ENCODE measurements at regions not wholly inside any gene's neighbourhood (a gene's known extent, or its start where the extent isn't known, plus 50 kb on each side); places are given as distances from the start of the nearest gene placed in this dataset.
"Not testable (repeated sequence)": the region's sequence is repeated elsewhere in the genome, so short reads cannot be mapped to it uniquely, and the experiment has no call there.

DNA sequence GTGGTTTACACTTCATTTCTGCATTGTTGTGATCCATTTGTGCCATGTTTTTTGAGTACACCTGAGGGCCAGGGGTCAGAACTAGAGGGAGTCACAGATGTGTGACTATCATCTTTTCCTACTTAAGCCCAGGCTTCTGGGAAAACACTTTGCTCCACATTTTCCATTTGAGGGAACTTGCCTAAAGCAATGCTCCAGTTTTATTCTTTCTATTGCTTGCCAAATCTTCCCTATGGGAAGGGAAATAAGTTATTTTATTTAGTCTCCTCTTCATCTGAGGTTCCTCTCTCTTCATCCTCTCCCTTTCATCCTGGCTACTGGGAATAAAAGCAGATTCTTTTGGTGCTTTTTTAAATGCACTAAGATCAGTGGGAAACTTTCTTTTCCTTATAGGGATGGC is 179.9 kb upstream of the PRSS58 start:
- no peak for DNase-seq

DNA sequence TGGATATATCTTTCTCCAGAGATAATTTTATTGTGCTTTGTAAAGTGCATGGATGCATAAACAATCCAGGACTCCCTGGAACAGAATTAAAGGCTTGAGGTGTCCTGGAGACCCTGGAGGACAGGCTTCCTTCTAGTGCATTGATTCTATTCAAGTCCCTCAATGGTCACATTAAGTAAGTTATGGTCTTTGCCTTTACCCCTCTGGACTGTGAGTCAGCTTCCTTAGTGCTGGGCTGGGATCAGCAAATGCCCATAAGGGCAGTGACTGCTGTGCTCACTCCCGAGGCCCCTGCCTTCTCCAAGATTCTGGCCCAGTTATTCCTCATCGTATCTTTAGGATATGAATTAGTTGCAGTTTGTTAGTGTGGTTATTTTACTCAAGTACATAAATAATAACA is 178.7 kb upstream of the PRSS58 start:
- no peak for DNase-seq

DNA sequence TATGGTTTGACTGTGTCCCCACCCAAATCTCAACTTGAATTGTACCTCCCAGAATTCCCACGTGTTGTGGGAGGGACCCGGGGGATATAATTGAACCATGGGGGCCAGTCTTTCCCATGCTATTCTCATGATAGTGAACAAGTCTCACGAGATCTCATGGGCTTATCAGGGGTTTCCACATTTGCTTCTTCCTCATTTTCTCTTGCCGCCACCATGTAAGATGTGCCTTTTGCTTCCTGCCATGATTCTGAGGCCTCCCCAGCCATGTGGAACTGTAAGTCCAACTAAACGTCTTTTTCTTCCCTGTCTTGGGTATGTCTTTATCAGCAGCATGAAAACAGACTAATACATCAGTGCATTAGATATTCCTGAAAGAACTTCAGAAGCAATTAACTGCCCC is 177.7 kb upstream of the PRSS58 start:
- not testable (repeated sequence) for DNase-seq

- no peak for DNase-seq
Measured at GRCh38 chr7:142434666-142435167, 176.9 kb upstream of the PRSS58 start.

DNA sequence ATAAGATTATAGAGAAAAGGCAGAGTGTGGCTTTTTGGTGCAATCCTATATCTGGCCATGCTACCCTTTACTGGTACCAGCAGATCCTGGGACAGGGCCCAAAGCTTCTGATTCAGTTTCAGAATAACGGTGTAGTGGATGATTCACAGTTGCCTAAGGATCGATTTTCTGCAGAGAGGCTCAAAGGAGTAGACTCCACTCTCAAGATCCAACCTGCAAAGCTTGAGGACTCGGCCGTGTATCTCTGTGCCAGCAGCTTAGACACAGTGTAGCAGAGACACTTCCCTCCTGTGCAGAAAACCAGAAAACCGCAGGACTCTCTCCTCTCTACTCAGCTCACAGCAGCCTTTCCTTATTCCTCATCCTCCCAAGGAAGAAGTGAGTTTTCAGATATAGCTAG is 176.3 kb upstream of the PRSS58 start:
- DNase-seq: not testable (repeated sequence)

DNA sequence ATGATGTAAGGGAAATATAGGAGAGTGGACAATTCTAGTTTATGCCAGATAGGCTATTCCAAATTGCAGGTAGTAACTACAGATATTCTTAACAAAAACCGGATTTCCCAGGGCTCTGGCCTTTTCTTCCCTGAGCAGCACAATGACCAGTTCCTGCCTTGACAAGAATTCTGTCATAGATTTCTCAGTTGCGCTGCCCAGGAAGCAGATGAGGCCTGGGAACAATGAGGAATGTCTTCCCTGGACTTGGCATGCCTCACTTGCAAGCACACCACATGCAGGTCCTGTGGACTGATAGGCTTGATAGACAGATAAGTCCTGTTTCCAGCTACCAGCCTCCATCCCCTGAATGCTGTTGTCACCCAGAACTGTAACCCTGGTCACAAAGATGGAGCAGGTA is 174.5 kb upstream of the PRSS58 start:
- DNase-seq: no peak

- DNase-seq: no peak
Measured at GRCh38 chr7:142431491-142431890, 173.6 kb upstream of the PRSS58 start.

DNA sequence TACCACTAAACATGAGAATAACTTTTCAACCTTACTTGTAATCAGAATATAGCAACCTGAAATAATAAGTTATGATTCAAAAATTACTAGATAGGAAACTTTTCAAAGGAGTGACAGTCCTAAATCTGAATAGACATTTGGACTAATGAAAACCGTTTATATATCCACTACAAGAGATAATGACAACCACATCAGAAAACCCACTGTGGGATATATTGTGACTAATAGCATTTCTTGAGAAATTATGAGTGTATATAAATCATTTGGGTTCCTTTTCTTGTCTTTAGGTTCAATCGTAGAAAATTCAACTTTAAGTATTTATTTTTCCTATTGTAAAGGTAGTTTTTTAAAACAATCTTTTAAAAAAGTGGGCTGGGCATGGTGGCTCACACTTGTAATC is 170.2 kb upstream of the PRSS58 start:
- DNase-seq: no peak

- DNase-seq: no peak
Measured at GRCh38 chr7:142425281-142425680, 167.4 kb upstream of the PRSS58 start.

- DNase-seq: no peak
Measured at GRCh38 chr7:142422621-142423020, 164.8 kb upstream of the PRSS58 start.

- no peak for DNase-seq
Measured at GRCh38 chr7:142420554-142421362, 162.9 kb upstream of the PRSS58 start.

- no peak for DNase-seq
Measured at GRCh38 chr7:142418326-142418725, 160.5 kb upstream of the PRSS58 start.

GRCh38 chr7:142414915-142415314 is 157.1 kb upstream of the PRSS58 start:
- DNase-seq: no peak

GRCh38 chr7:142414135-142414534 is 156.3 kb upstream of the PRSS58 start:
- no peak for DNase-seq

DNA sequence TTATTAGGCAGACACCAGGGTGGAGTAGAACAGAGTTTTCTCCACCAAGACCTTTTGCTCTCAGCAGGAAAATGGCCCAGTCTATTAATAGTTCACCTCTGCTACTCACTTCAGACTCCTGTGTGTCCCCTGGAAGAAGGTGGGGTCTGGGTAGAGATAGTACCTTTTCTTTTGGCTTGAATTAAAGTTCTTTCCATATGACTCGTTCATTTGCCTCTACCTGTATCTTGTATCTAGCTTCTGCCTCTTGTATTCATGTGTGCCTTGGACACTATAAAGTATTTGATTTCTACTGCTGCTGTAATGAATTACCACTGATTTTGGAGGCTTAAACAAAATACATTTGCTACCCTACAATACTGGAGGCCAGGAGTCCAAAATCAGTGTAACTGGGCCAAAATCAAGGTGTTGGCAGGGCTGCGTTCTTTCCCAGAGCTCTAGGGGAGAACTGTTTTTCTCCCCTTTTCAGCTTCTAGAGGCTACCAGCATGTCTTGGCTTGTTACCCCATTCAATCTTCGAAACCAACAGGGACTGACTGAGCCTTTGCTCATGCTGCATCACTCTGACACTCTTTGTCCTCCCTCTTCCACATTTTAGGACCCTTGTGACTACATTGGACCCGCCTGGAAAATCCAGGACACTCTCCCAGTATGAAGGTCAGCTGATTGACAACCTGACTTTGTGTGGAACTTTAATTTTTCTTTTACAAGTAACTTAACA is 155.6 kb upstream of the PRSS58 start:
- no peak for DNase-seq

- DNase-seq: peak; percentile 2
Measured at GRCh38 chr7:142412551-142413193, 154.8 kb upstream of the PRSS58 start.

GRCh38 chr7:142409471-142409870 is 151.6 kb upstream of the PRSS58 start:
- no peak for DNase-seq

DNA sequence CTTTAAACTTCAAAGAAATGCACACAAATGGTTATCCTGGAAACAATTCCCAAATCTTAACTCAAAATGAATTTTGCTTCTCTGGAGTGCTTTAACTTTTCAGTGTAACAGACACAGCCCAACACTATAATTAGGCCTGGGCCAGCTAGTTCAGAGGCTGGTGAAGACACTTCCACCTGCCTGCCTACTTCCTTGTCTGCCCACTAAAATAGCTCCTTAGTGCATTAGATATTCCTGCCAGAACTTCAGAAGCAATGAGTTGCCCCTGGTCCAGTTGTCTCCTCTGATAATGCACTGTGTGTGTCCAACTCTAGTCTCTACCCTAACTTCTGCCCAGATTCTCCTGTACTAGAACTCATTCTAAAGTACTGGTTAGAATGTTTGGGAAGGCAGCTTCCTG is 150.9 kb upstream of the PRSS58 start:
- DNase-seq: no peak

- DNase-seq: no peak
Measured at GRCh38 chr7:142407939-142408570, 150.2 kb upstream of the PRSS58 start.

DNA sequence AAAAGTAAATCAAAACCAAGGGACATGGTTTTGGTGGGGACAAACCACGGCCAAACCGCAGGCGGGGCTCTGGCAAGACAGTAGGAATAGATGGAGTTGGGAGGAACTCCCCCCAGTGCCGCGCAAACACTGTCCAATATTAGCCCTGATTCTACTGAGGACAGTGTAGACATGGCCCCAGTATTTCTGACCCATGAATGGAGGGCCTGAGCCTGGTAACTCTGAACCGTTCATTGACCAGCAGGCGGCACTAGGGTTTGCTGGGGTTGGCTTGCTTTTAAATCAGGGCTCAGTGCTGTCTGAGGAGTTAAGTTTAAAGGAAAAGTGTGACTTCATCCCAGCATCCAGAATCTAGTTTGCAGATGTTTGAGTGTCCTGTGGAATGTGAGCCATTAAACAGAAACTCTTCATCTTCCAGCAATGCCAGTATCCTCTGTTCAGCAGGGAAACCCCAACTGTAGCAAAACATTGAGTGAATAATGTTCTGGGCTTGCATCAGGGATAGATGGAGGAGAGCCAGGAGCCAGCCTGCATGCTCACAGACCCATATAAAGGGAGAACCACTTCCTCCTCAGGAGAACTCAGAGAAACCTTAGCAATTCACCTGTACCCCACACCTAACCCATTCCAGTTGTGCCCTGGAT is 147.4 kb upstream of the PRSS58 start:
- no peak for DNase-seq

DNA sequence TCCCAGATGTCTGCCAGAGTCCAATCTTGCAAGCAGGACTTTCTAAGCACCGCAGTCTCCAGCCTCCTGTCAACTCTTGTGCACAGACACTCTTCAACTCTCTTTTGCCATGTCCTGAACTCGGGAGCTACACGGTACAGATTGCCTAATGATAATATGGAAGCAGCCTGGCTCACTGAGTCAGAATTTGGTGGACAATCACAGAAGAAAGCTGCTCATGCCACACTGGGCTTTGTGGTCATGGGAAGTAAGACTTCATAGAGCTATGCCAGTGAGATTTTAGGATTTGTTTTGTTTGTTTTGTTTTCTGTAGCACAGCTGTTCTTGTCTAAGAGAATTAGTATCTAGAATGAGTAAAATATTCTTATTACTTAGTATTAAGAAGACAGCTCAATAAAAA is 144.1 kb upstream of the PRSS58 start:
- DNase-seq: no peak

DNA sequence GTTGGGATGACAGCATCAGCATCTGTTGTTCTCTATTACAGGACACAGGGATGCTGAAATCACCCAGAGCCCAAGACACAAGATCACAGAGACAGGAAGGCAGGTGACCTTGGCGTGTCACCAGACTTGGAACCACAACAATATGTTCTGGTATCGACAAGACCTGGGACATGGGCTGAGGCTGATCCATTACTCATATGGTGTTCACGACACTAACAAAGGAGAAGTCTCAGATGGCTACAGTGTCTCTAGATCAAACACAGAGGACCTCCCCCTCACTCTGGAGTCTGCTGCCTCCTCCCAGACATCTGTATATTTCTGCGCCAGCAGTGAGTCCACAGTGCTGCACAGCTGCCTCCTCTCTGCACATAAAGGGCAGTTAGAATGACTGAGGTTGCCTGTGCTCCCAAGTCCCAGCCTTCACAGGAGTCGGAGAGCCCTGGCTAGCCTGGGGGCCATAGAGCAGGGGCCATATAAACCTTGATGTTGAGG is 142.2 kb upstream of the PRSS58 start:
- no peak for DNase-seq
